ENCODE measurements at regions not wholly inside any gene's neighbourhood (a gene's known extent, or its start where the extent isn't known, plus 50 kb on each side); places are given as distances from the start of the nearest gene placed in this dataset.

- no peak for DNase-seq (ENCODE audit: low spot score)
These were observed 505.9 kb downstream of the SI start for GRCh38 chr3:164572436-164572835.

GRCh38 chr3:164550857-164551256, 527.4 kb downstream of the SI start:
- no peak for DNase-seq (ENCODE audit: low spot score)

DNA sequence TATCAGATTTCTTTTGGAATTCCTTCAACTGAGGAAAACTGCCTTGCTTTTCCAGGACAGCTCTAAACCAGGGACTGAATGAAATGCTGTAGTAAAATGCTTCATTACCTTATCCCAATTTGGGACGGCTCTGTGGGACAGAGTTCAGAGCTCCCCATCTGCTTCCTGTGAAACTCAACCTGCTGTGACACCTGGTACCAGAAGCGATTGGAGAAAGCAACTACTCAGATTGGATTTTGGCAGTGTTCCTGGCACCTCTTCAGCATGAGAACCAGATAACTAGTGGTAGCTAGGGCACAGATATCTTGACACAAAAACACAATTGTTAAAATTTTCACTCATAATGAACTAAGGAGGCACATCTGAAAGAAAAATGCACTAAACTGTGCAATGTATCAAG, 539.1 kb downstream of the SI start:
- DNase-seq (ENCODE audit: low spot score): no peak

GRCh38 chr3:164537485-164537884, 540.8 kb downstream of the SI start:
- DNase-seq (ENCODE audit: low spot score): no peak

DNA sequence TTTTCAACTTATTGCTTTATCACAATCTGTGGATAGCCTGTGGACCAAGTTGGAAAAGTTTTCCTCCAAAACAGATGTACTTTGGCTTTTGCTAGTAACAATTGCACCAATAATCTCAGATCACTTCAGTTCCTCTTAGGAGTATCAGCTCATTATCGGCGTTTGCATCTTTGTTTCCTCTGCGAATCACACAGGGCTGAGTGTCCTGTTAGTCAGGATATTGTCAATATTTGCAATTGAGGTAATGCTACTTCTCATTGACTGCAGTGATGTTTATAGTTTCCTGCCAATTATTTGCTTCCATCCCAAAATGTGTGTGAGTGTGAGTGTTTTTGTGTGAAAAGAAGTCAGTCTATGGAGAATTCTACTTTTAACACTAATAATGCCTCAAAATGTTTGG, 545.0 kb downstream of the SI start:
- no peak for DNase-seq (ENCODE audit: low spot score)

GRCh38 chr3:164526250-164526649, 552.0 kb downstream of the SI start:
- no peak for DNase-seq (ENCODE audit: low spot score)

DNA sequence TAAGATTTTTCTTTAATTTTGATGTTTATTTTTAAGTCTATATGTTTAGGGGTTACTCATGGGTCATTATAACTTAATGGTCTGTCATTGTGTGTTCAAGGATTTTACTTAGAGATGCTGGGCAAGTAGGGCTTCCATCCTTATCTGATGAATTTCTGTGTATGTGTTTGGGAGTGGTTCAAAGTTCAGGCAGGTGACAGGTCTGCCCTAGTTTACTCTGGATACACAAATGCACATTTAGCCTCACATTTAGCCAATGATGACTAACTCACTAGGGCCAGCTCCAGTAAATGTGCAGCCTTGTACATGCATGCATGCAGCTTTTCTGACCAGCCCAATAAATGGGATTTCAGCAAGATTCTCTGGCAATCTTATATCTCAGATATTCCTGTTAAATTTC, 554.1 kb downstream of the SI start:
- no peak for DNase-seq (ENCODE audit: low spot score)

DNA sequence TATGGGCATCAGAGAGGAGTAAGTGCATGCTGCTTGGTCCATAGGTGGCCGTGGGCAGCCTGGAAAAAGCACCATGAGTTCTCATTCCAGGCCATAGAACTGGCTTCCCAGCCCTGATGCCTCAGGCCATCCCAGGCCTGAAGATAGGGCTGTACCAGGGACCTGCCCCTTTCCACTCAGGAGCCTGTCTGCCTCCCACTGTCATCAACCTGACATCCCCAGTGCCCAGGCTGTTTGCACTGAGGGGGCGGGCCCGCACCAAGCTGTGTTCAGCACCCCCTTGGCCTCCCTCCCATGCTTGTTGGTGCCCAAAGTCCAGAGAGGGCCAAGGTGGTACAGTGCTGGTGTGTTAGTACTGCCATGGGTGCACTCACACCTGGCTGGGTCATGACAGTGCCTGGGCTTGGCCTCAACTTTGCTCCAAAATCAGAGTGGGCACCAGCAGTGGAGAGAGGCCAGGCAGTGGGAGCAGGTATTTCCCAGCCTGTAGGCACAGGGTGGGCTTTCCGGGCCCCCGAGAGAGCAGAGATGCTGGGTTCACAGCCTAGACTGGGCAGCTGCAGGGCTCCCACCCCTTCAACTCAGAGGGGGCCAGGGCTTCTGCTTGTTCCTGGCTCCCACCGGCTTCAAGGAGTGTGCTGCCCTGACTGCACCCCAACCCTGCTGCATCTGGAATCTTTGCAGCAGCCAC, 556.1 kb downstream of the SI start:
- no peak for DNase-seq (ENCODE audit: low spot score)

GRCh38 chr3:164521644-164522043, 556.7 kb downstream of the SI start:
- DNase-seq (ENCODE audit: low spot score): no peak

GRCh38 chr3:164521139-164521538, 557.2 kb downstream of the SI start:
- no peak for DNase-seq (ENCODE audit: low spot score)

- no peak for DNase-seq (ENCODE audit: low spot score)
These were observed 563.0 kb downstream of the SI start for GRCh38 chr3:164515256-164515655.

DNA sequence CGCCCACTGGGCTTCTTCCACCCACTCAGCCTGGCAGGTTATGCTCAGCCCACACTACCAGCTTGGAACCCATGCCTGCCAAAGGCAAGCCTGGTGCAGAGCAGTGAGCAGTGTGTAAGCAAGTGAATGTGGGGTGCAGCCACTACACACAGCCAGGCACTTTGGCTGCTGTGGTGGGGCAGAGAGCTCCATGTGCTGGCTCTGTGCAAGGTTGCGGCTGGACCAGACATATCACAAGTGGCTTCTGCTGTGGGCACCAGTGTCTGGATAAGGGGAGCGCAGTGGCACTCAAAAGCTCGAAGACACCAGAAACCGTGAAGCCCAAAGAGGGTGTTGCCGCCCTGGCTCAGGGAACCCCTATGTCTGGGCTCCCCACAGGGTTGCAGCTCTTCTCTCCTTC, 563.7 kb downstream of the SI start:
- DNase-seq (ENCODE audit: low spot score): no peak

GRCh38 chr3:164507886-164508285, 570.4 kb downstream of the SI start:
- no peak for DNase-seq (ENCODE audit: low spot score)

DNA sequence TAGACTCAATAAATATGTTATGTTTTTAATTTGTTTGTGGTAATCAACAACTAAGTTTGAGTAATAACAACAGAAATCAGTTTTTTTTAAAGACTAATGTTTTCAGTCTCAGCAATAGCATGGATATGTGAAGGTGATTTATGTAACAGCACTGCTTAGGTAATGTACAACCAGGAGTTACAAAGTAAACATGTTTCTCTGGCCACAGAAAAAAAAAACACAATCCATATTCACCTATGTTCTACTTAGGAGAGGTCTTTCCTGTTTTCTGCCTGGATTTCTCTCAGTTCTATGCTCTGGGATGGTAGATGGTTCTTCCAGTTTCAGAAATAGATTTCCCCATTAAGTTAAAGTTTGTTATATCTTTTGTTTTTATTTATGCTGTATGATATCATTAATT, 579.4 kb downstream of the SI start:
- no peak for DNase-seq (ENCODE audit: low spot score)

- no peak for DNase-seq (ENCODE audit: low spot score)
These were observed 589.4 kb downstream of the SI start for GRCh38 chr3:164488893-164489292.

DNA sequence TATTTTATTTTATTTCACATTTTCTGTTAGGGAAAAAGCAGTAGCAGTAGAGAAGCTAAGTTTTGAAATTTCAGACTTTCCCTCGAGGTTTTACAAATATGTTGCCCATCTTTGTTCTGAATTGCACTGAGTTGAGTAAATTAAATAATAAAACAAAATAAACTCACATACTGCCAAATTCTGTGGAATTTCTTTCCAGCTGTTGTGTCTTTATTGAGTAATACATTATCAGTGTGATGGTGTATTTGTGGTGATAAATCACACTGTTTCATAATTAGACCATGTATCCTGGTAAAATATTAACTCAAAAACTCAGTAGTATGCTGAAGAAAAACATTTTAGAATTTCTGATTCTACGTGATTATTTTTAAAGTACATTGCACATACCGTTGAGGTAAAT, 592.1 kb downstream of the SI start:
- no peak for DNase-seq (ENCODE audit: low spot score)

DNA sequence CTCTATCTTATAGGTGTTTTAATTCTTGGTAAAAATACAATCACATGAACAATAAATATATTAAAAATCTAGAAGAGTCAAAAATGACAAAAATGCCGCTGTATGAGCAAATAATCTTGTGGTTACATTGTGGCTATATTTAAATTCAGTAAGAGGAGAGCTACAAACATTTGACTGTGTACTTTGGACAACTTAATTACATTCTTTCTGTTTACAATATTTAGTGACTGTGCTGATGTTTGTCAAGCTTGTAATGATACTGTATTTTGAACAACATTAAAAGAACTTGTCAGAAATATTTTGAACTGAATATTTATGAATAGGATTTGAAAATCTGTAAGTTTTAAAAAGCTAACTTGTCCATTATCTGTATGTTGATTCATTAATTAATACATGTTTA, 598.3 kb downstream of the SI start:
- no peak for DNase-seq (ENCODE audit: low spot score)

- no peak for DNase-seq (ENCODE audit: low spot score)
These were observed 598.9 kb downstream of the SI start for GRCh38 chr3:164479406-164479805.

DNA sequence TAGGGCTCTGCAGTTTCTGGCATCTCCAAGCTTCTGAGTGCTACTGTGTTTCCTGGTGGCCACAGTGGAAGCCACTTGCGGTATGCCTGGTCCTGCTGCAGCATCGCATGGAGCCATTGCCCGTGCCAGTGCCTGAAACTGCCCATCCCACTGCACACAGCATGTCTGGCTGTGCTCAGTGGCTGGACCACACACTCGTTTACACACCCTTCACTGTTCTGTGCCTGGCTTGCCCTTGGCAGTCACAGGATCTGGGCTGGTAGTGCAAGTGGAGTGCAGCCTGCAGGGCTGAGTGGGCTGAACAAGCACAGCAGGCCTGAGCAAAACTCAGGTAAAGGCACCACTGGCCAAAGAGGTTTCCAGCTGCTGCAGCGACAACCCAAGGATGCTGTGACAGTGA, 600.0 kb downstream of the SI start:
- no peak for DNase-seq (ENCODE audit: low spot score)

GRCh38 chr3:164477403-164477802, 600.9 kb downstream of the SI start:
- DNase-seq (ENCODE audit: low spot score): no peak

DNA sequence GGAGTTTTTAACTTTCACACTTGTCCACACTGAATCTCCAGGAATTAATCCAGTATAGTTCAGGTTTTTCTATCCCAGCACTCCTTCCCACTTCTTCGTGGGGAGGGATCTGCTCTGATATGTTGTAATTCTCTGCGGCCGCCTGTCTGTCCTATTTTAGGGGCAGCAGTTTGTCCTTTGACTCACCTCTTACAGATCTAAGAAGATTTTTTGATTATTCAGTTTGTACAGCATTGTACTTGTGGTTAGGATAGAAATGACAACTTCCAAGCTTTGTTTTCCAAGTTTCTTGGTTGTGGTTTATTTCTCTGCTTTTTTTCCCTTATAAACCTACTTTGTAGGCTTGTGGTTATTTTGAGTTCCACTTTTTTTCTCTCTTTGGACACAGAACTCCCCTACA, 601.7 kb downstream of the SI start:
- DNase-seq (ENCODE audit: low spot score): no peak

- DNase-seq (ENCODE audit: low spot score): no peak
These were observed 607.8 kb downstream of the SI start for GRCh38 chr3:164470471-164470870.

GRCh38 chr3:164468055-164468454, 610.2 kb downstream of the SI start:
- no peak for DNase-seq (ENCODE audit: low spot score)

- no peak for DNase-seq (ENCODE audit: low spot score)
These were observed 611.3 kb downstream of the SI start for GRCh38 chr3:164467007-164467406.

- DNase-seq (ENCODE audit: low spot score): no peak
These were observed 613.1 kb downstream of the SI start for GRCh38 chr3:164465172-164465571.

Data from Ammon's horn (tissue), 1 donor.